ENCODE measurements at regions not wholly inside any gene's neighbourhood (a gene's known extent, or its start where the extent isn't known, plus 50 kb on each side); places are given as distances from the start of the nearest gene placed in this dataset.

DNA sequence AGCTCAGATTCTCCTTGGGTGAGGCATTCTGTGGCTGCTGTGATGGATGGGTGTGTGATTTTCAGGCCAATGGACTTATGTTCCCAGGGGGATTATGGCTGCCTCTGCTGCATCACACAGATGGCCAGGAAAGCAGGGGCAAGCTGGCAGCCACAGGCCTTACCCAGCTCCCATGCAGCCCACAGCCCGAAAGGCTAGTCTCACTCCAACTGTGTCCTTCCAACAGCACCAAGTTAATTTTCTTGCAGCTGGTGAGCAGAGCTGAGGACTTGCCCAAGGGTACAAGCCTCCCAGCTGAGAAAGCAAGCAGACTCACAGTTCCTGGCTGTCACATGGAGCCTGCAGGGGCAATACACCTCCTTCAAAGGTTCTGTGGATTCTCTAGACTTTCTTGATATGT, 155.2 kb upstream of the KHDRBS2 start:
- Histone ChIP-seq H3K27ac (no peak overlapping the region), H3K4me3 (no peak overlapping the region), H3K4me1 (no peaks in the 10 kb centered on the region), H3K36me3 (no peaks in the 10 kb centered on the region), H3K9me3 (peaks cover 0 to 11% of the 10 kb centered on the region in 2 donors), H3K27me3 (no peaks in the 10 kb centered on the region)
- no peak for DNase-seq (ENCODE audit: low spot score)
- TF ChIP-seq, protein P1, sequence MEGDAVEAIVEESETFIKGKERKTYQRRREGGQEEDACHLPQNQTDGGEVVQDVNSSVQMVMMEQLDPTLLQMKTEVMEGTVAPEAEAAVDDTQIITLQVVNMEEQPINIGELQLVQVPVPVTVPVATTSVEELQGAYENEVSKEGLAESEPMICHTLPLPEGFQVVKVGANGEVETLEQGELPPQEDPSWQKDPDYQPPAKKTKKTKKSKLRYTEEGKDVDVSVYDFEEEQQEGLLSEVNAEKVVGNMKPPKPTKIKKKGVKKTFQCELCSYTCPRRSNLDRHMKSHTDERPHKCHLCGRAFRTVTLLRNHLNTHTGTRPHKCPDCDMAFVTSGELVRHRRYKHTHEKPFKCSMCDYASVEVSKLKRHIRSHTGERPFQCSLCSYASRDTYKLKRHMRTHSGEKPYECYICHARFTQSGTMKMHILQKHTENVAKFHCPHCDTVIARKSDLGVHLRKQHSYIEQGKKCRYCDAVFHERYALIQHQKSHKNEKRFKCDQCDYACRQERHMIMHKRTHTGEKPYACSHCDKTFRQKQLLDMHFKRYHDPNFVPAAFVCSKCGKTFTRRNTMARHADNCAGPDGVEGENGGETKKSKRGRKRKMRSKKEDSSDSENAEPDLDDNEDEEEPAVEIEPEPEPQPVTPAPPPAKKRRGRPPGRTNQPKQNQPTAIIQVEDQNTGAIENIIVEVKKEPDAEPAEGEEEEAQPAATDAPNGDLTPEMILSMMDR (IDR thresholded peaks at IDR 0.05): no peak

DNA sequence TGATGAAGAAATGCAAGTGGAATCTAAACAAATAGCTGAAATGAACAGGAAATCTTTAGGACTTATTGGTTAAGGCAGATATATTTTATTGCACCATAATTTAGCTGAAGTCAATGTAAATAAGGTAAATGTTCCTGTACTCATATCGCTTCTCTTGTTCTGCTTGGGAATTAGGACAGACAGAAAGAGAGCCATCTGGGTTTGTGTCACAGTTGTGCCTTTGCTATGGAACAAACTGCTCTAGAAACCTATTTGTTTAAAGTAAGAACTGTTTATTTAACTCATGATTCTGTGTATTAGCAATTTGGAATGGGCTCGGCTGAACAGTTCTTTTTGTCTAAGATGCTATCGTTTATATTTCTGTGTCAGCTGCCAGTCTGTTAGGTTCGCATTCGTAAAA, 143.8 kb upstream of the KHDRBS2 start:
- H3K4me1 ChIP-seq: no peaks in the 10 kb centered on the region
- no peak overlapping the region for H3K4me3 ChIP-seq
- H3K9me3 ChIP-seq: no peaks in the 10 kb centered on the region
- H3K27me3 ChIP-seq: no peaks in the 10 kb centered on the region
- no peaks in the 10 kb centered on the region for H3K36me3 ChIP-seq
- no peak for DNase-seq (ENCODE audit: low spot score)
- TF ChIP-seq, protein P1 (IDR thresholded peaks at IDR 0.05): no peak
- no peak overlapping the region for H3K27ac ChIP-seq

DNA sequence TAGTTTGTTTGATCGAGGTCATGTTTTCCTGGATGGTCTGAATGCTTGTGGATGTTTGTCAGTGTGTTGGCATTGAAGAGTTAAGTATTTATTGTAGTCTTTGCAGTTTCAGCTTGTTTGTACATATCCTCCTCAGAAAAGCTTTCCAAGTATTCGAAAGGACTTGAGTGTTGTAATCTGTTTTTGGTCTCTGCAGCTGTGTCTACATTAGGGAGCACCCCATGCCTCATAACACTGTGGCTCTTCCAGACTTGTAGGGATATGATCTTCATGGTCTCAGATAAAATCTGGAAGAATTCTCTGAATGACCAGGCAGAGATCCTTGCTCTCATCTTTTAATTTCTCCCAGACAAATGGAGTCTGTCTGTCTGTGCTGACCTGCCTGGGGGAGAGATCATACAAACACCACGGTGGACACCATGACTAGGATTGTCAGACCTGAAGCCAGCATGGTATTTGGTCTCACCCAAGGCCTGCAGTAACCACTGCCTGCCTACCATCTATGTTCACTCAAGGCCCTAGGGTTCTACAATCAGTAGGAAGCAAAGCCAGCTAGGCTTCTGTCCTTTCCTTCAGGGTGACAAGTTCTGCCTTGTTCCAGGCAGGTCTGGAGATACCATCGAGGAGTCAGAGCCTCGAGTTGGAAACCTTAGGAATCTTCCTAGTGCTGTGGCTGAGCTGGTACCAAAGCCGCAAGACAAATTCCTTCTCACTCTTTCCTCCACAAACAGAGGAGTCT, 114.7 kb upstream of the KHDRBS2 start:
- H3K9me3 ChIP-seq: no peaks in the 10 kb centered on the region
- H3K4me1 ChIP-seq: no peaks in the 10 kb centered on the region
- H3K36me3 ChIP-seq: no peaks in the 10 kb centered on the region
- no peak overlapping the region for H3K4me3 ChIP-seq
- no peak overlapping the region for H3K27ac ChIP-seq
- no peak for DNase-seq (ENCODE audit: low spot score)
- H3K27me3 ChIP-seq: no peaks in the 10 kb centered on the region
- TF ChIP-seq, protein P1 (IDR thresholded peaks at IDR 0.05): no peak

DNA sequence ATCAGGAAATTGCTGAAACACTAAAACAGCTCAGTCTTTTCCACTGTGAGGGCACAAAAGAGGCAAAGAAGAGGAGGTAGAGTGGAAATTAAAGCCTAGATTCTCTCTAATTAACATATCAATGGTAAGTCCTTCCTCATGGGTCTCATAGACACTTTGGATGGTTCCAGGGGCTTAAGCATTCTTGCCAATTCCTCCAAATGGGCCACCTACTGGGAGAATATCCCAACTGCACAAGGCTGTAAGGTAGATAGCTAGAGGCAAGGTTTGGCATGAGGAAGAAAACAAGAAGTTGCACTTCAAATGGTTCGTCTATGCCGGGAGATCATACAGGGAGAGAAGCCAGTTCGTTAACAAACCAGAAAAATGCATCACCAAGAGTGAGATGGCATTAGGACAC, 107.6 kb upstream of the KHDRBS2 start:
- Histone ChIP-seq H3K9me3 (no peaks in the 10 kb centered on the region), H3K27ac (no peak overlapping the region), H3K27me3 (no peaks in the 10 kb centered on the region), H3K4me3 (no peak overlapping the region), H3K4me1 (no peaks in the 10 kb centered on the region), H3K36me3 (no peaks in the 10 kb centered on the region)
- TF ChIP-seq, protein P1 (IDR thresholded peaks at IDR 0.05): no peak
- DNase-seq (ENCODE audit: low spot score): no peak

DNA sequence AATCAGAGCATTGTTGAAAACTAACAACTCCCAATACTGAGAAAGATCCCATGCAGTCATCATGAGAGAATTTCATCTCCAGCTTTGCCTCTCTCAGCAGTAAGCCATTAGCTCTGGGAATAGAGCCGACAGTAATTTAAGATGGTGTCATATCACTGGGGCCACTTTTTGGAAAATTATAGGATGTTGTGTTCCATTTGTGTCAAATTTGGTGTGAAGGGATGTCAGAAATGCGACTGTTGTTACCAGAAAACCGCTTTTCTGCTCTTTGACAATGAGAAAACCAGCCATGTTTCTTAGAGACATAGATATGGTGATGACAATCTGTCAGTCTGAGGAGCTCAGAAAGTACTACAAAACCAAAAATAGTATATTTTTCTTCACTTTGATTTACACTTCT, 106.3 kb upstream of the KHDRBS2 start:
- Histone ChIP-seq H3K27me3 (no peaks in the 10 kb centered on the region), H3K36me3 (no peaks in the 10 kb centered on the region), H3K27ac (no peak overlapping the region), H3K4me1 (no peaks in the 10 kb centered on the region), H3K9me3 (no peaks in the 10 kb centered on the region), H3K4me3 (no peak overlapping the region)
- TF ChIP-seq, protein P1 (IDR thresholded peaks at IDR 0.05): no peak
- no peak for DNase-seq (ENCODE audit: low spot score)

DNA sequence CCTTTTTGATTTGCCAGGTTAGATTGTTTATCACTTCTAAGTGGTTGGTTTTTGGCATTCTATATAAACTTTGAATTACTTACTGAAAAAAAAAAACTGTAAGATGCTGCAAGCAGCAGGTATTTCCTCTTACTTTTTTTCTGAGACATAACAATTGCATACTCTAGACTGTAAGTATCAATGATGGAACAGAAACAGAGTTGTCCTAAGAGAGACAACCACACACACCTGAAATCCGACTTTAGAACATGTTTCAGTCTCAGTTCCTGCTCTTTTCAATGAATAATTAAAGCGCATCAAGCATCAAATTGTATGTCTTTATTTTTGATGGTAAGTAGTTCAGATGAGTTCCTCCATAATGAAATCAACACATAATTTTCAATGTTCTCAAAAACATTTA, 105.3 kb upstream of the KHDRBS2 start:
- no peaks in the 10 kb centered on the region for H3K36me3 ChIP-seq
- TF ChIP-seq, protein P1 (IDR thresholded peaks at IDR 0.05): no peak
- no peaks in the 10 kb centered on the region for H3K9me3 ChIP-seq
- H3K27ac ChIP-seq: no peak overlapping the region
- H3K27me3 ChIP-seq: no peaks in the 10 kb centered on the region
- no peaks in the 10 kb centered on the region for H3K4me1 ChIP-seq
- H3K4me3 ChIP-seq: no peak overlapping the region
- DNase-seq (ENCODE audit: low spot score): no peak
